ENCODE measurements at regions not wholly inside any gene's neighbourhood (a gene's known extent, or its start where the extent isn't known, plus 50 kb on each side); places are given as distances from the start of the nearest gene placed in this dataset.

GRCh38 chr3:162641907-162642306 is 1145.3 kb downstream of the OTOL1 start:
- Mint-ChIP-seq H3K36me3 (ENCODE audit: low read depth) (peaks cover 6% of the 10 kb centered on the region), H3K27me3 (ENCODE audit: low read depth) (no peaks in the 10 kb centered on the region), H3K27ac (ENCODE audit: unreplicated experiment) (no peak overlapping the region), H3K9me3 (peaks cover 10% of the 10 kb centered on the region), H3K4me3 (no peak overlapping the region), H3K4me1 (no peaks in the 10 kb centered on the region)
- no peak for DNase-seq (ENCODE audit: low read depth, low spot score)
- TF ChIP-seq, protein P1, sequence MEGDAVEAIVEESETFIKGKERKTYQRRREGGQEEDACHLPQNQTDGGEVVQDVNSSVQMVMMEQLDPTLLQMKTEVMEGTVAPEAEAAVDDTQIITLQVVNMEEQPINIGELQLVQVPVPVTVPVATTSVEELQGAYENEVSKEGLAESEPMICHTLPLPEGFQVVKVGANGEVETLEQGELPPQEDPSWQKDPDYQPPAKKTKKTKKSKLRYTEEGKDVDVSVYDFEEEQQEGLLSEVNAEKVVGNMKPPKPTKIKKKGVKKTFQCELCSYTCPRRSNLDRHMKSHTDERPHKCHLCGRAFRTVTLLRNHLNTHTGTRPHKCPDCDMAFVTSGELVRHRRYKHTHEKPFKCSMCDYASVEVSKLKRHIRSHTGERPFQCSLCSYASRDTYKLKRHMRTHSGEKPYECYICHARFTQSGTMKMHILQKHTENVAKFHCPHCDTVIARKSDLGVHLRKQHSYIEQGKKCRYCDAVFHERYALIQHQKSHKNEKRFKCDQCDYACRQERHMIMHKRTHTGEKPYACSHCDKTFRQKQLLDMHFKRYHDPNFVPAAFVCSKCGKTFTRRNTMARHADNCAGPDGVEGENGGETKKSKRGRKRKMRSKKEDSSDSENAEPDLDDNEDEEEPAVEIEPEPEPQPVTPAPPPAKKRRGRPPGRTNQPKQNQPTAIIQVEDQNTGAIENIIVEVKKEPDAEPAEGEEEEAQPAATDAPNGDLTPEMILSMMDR (conservative IDR thresholded peaks at IDR 0.05): no peak

DNA sequence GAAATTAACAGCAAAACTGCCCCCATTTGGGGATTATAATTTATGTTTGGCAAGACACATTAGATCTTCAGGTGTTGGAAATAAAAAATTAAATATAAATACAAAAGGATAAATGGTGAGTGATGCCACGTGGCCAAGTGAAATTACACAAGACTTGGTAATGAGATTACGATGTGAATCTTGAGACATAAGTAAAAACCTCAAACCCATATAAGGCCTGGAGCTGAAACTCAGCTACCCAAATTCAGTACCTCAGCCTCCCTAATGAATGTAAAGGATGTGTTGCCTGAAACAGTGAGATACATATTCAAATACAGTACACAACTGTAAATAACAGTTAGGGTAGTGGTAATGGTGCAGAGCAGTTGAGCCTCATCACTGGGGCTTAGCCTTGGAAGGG is 1146.6 kb downstream of the OTOL1 start:
- Mint-ChIP-seq H3K4me1 (no peaks in the 10 kb centered on the region), H3K4me3 (no peak overlapping the region), H3K27ac (ENCODE audit: unreplicated experiment) (no peak overlapping the region), H3K27me3 (ENCODE audit: low read depth) (no peaks in the 10 kb centered on the region), H3K36me3 (ENCODE audit: low read depth) (peaks cover 4% of the 10 kb centered on the region), H3K9me3 (peaks cover 8% of the 10 kb centered on the region)
- TF ChIP-seq, protein P1 (conservative IDR thresholded peaks at IDR 0.05): no peak
- no peak for DNase-seq (ENCODE audit: low read depth, low spot score)

DNA sequence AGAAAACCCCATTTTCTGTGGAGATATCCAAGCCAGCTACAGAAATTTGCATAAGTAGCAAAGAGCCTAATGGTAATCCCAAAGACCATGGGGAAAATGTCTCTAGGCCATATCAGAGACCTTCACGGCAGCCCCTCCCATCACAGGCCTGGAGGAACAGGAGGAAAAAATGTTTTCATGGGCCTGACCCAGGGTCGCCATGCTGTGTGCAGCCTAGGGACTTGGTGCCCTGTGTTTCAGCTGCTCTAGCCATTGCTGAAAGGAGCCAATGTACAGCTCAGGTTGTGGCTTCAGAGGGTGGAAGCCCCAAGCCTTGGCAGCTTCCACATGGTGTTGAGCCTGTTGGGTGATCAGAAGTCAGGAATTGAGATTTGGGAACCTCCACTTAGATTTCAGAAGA is 1150.7 kb downstream of the OTOL1 start:
- Mint-ChIP-seq H3K4me3 (no peak overlapping the region), H3K27ac (ENCODE audit: unreplicated experiment) (no peak overlapping the region), H3K4me1 (no peaks in the 10 kb centered on the region), H3K9me3 (peaks cover 8% of the 10 kb centered on the region), H3K36me3 (ENCODE audit: low read depth) (peaks cover 4% of the 10 kb centered on the region), H3K27me3 (ENCODE audit: low read depth) (no peaks in the 10 kb centered on the region)
- no peak for DNase-seq (ENCODE audit: low read depth, low spot score)
- TF ChIP-seq, protein P1 (conservative IDR thresholded peaks at IDR 0.05): no peak

DNA sequence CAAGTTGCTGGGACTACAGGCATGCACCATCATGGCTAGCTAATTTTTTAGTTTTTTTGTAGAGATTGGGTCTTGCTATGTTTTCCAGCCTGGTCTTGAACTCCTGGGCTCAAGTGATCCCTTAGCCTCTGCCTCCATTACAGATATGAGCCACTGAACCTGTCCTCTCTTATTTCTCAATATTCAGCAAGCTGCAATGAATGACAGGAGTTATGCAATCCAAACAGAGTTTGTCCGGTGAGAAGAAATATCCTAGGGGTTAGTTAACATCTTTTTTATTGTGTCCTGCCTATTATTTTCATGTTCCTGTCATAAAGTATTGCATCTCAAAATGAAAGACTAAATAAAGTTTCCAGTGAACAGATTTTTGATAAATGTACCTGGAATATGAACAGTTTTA is 1161.4 kb downstream of the OTOL1 start:
- Mint-ChIP-seq H3K9me3 (peaks cover 2% of the 10 kb centered on the region), H3K4me1 (no peaks in the 10 kb centered on the region), H3K4me3 (no peak overlapping the region), H3K36me3 (ENCODE audit: low read depth) (no peaks in the 10 kb centered on the region), H3K27me3 (ENCODE audit: low read depth) (no peaks in the 10 kb centered on the region), H3K27ac (ENCODE audit: unreplicated experiment) (no peak overlapping the region)
- TF ChIP-seq, protein P1 (conservative IDR thresholded peaks at IDR 0.05): no peak
- no peak for DNase-seq (ENCODE audit: low read depth, low spot score)

- H3K4me1 Mint-ChIP-seq: no peaks in the 10 kb centered on the region
- H3K9me3 Mint-ChIP-seq: peaks cover 3% of the 10 kb centered on the region
- H3K27me3 Mint-ChIP-seq (ENCODE audit: low read depth): no peaks in the 10 kb centered on the region
- H3K27ac Mint-ChIP-seq (ENCODE audit: unreplicated experiment): no peak overlapping the region
- TF ChIP-seq, protein P1 (conservative IDR thresholded peaks at IDR 0.05): no peak
- H3K36me3 Mint-ChIP-seq (ENCODE audit: low read depth): no peaks in the 10 kb centered on the region
- no peak overlapping the region for H3K4me3 Mint-ChIP-seq
- no peak for DNase-seq (ENCODE audit: low read depth, low spot score)
Measured at GRCh38 chr3:162665684-162666391, 1169.2 kb downstream of the OTOL1 start.

Data from neural crest cell (in vitro differentiated cells).